ENCODE measurements at regions not wholly inside any gene's neighbourhood (a gene's known extent, or its start where the extent isn't known, plus 50 kb on each side); places are given as distances from the start of the nearest gene placed in this dataset.

GRCh38 chr14:85288041-85288440, 241.9 kb upstream of the FLRT2 start:
- H3K9me3 ChIP-seq (replicated peaks; ENCODE audit: low read length) = no peaks in the 10 kb centered on the region
- no peak overlapping the region for H3K4me3 ChIP-seq (ENCODE audit: low read length)
- H3K27me3 ChIP-seq (ENCODE audit: control insufficient read depth, insufficient read depth, low read length) = no peaks in the 10 kb centered on the region
- no peaks in the 10 kb centered on the region for H3K4me1 ChIP-seq (ENCODE audit: control insufficient read depth, insufficient read depth, low read length)
- no peak overlapping the region for H3K9ac ChIP-seq (ENCODE audit: low read depth, low read length)
- no peaks in the 10 kb centered on the region for H3K36me3 ChIP-seq (ENCODE audit: insufficient read depth, low read length)
- no peak overlapping the region for H3K4me2 ChIP-seq (ENCODE audit: low read length)

GRCh38 chr14:85291731-85292130, 238.2 kb upstream of the FLRT2 start:
- Histone ChIP-seq H3K4me3 (ENCODE audit: low read length) (no peak overlapping the region), H3K4me2 (ENCODE audit: low read length) (no peak overlapping the region), H3K4me1 (ENCODE audit: control insufficient read depth, insufficient read depth, low read length) (peaks cover 3% of the 10 kb centered on the region), H3K36me3 (ENCODE audit: insufficient read depth, low read length) (no peaks in the 10 kb centered on the region), H3K9ac (ENCODE audit: low read depth, low read length) (no peak overlapping the region), H3K9me3 (replicated peaks; ENCODE audit: low read length) (no peaks in the 10 kb centered on the region), H3K27me3 (ENCODE audit: control insufficient read depth, insufficient read depth, low read length) (no peaks in the 10 kb centered on the region)

GRCh38 chr14:85293612-85294234, 236.2 kb upstream of the FLRT2 start:
- peaks cover 3% of the 10 kb centered on the region for H3K4me1 ChIP-seq (ENCODE audit: control insufficient read depth, insufficient read depth, low read length)
- no peaks in the 10 kb centered on the region for H3K36me3 ChIP-seq (ENCODE audit: insufficient read depth, low read length)
- H3K9me3 ChIP-seq (replicated peaks; ENCODE audit: low read length) = no peaks in the 10 kb centered on the region
- no peak overlapping the region for H3K4me3 ChIP-seq (ENCODE audit: low read length)
- no peak overlapping the region for H3K9ac ChIP-seq (ENCODE audit: low read depth, low read length)
- no peak overlapping the region for H3K4me2 ChIP-seq (ENCODE audit: low read length)
- H3K27me3 ChIP-seq (ENCODE audit: control insufficient read depth, insufficient read depth, low read length) = no peaks in the 10 kb centered on the region

GRCh38 chr14:85295318-85295717, 234.6 kb upstream of the FLRT2 start:
- no peak overlapping the region for H3K9ac ChIP-seq (ENCODE audit: low read depth, low read length)
- H3K27me3 ChIP-seq (ENCODE audit: control insufficient read depth, insufficient read depth, low read length) = no peaks in the 10 kb centered on the region
- H3K36me3 ChIP-seq (ENCODE audit: insufficient read depth, low read length) = no peaks in the 10 kb centered on the region
- no peaks in the 10 kb centered on the region for H3K9me3 ChIP-seq (replicated peaks; ENCODE audit: low read length)
- no peak overlapping the region for H3K4me2 ChIP-seq (ENCODE audit: low read length)
- no peak overlapping the region for H3K4me3 ChIP-seq (ENCODE audit: low read length)
- H3K4me1 ChIP-seq (ENCODE audit: control insufficient read depth, insufficient read depth, low read length) = peaks cover 3% of the 10 kb centered on the region

- H3K27me3 ChIP-seq (ENCODE audit: control insufficient read depth, insufficient read depth, low read length) = no peaks in the 10 kb centered on the region
- H3K4me3 ChIP-seq (ENCODE audit: low read length) = no peak overlapping the region
- H3K4me2 ChIP-seq (ENCODE audit: low read length) = no peak overlapping the region
- no peaks in the 10 kb centered on the region for H3K36me3 ChIP-seq (ENCODE audit: insufficient read depth, low read length)
- H3K4me1 ChIP-seq (ENCODE audit: control insufficient read depth, insufficient read depth, low read length) = peaks cover 3% of the 10 kb centered on the region
- no peak overlapping the region for H3K9ac ChIP-seq (ENCODE audit: low read depth, low read length)
- no peaks in the 10 kb centered on the region for H3K9me3 ChIP-seq (replicated peaks; ENCODE audit: low read length)
These were observed 233.3 kb upstream of the FLRT2 start for GRCh38 chr14:85296456-85297210.

- peaks cover 3% of the 10 kb centered on the region for H3K4me1 ChIP-seq (ENCODE audit: control insufficient read depth, insufficient read depth, low read length)
- H3K36me3 ChIP-seq (ENCODE audit: insufficient read depth, low read length) = no peaks in the 10 kb centered on the region
- no peaks in the 10 kb centered on the region for H3K9me3 ChIP-seq (replicated peaks; ENCODE audit: low read length)
- no peak overlapping the region for H3K4me3 ChIP-seq (ENCODE audit: low read length)
- H3K27me3 ChIP-seq (ENCODE audit: control insufficient read depth, insufficient read depth, low read length) = no peaks in the 10 kb centered on the region
- H3K4me2 ChIP-seq (ENCODE audit: low read length) = no peak overlapping the region
- H3K9ac ChIP-seq (ENCODE audit: low read depth, low read length) = no peak overlapping the region
These were observed 229.8 kb upstream of the FLRT2 start for GRCh38 chr14:85300107-85300506.

- H3K9me3 ChIP-seq (replicated peaks; ENCODE audit: low read length) = no peaks in the 10 kb centered on the region
- H3K4me1 ChIP-seq (ENCODE audit: control insufficient read depth, insufficient read depth, low read length) = peaks cover 3% of the 10 kb centered on the region
- no peak overlapping the region for H3K4me3 ChIP-seq (ENCODE audit: low read length)
- no peak overlapping the region for H3K4me2 ChIP-seq (ENCODE audit: low read length)
- no peak overlapping the region for H3K9ac ChIP-seq (ENCODE audit: low read depth, low read length)
- no peaks in the 10 kb centered on the region for H3K36me3 ChIP-seq (ENCODE audit: insufficient read depth, low read length)
- H3K27me3 ChIP-seq (ENCODE audit: control insufficient read depth, insufficient read depth, low read length) = no peaks in the 10 kb centered on the region
These were observed 228.4 kb upstream of the FLRT2 start for GRCh38 chr14:85301506-85301905.

GRCh38 chr14:85306024-85306423, 223.9 kb upstream of the FLRT2 start:
- H3K4me2 ChIP-seq (ENCODE audit: low read length) = no peak overlapping the region
- no peak overlapping the region for H3K4me3 ChIP-seq (ENCODE audit: low read length)
- no peaks in the 10 kb centered on the region for H3K36me3 ChIP-seq (ENCODE audit: insufficient read depth, low read length)
- no peaks in the 10 kb centered on the region for H3K4me1 ChIP-seq (ENCODE audit: control insufficient read depth, insufficient read depth, low read length)
- H3K9me3 ChIP-seq (replicated peaks; ENCODE audit: low read length) = no peaks in the 10 kb centered on the region
- no peaks in the 10 kb centered on the region for H3K27me3 ChIP-seq (ENCODE audit: control insufficient read depth, insufficient read depth, low read length)
- H3K9ac ChIP-seq (ENCODE audit: low read depth, low read length) = no peak overlapping the region

GRCh38 chr14:85308531-85309300, 221.2 kb upstream of the FLRT2 start:
- Histone ChIP-seq H3K9ac (ENCODE audit: low read depth, low read length) (no peak overlapping the region), H3K4me2 (ENCODE audit: low read length) (no peak overlapping the region), H3K9me3 (replicated peaks; ENCODE audit: low read length) (no peaks in the 10 kb centered on the region), H3K36me3 (ENCODE audit: insufficient read depth, low read length) (no peaks in the 10 kb centered on the region), H3K4me1 (ENCODE audit: control insufficient read depth, insufficient read depth, low read length) (peaks cover 4% of the 10 kb centered on the region), H3K27me3 (ENCODE audit: control insufficient read depth, insufficient read depth, low read length) (no peaks in the 10 kb centered on the region), H3K4me3 (ENCODE audit: low read length) (no peak overlapping the region)

GRCh38 chr14:85310491-85311272, 219.3 kb upstream of the FLRT2 start:
- H3K9ac ChIP-seq (ENCODE audit: low read depth, low read length) = no peak overlapping the region
- no peaks in the 10 kb centered on the region for H3K27me3 ChIP-seq (ENCODE audit: control insufficient read depth, insufficient read depth, low read length)

GRCh38 chr14:85313560-85314207, 216.3 kb upstream of the FLRT2 start:
- Histone ChIP-seq H3K4me1 (ENCODE audit: control insufficient read depth, insufficient read depth, low read length) (peaks cover 23% of the 10 kb centered on the region), H3K9me3 (replicated peaks; ENCODE audit: low read length) (no peaks in the 10 kb centered on the region), H3K27me3 (ENCODE audit: control insufficient read depth, insufficient read depth, low read length) (no peaks in the 10 kb centered on the region), H3K4me2 (ENCODE audit: low read length) (no peak overlapping the region), H3K4me3 (ENCODE audit: low read length) (no peak overlapping the region), H3K36me3 (ENCODE audit: insufficient read depth, low read length) (no peaks in the 10 kb centered on the region), H3K9ac (ENCODE audit: low read depth, low read length) (no peak overlapping the region)

More at GRCh38 chr14:85310491-85311272, 219.3 kb upstream of the FLRT2 start:
- Histone ChIP-seq H3K4me1 (ENCODE audit: control insufficient read depth, insufficient read depth, low read length) (peaks cover 10% of the 10 kb centered on the region), H3K4me3 (ENCODE audit: low read length) (no peak overlapping the region), H3K36me3 (ENCODE audit: insufficient read depth, low read length) (no peaks in the 10 kb centered on the region), H3K4me2 (ENCODE audit: low read length) (no peak overlapping the region), H3K9me3 (replicated peaks; ENCODE audit: low read length) (no peaks in the 10 kb centered on the region)
